ENCODE measurements at regions not wholly inside any gene's neighbourhood (a gene's known extent, or its start where the extent isn't known, plus 50 kb on each side); places are given as distances from the start of the nearest gene placed in this dataset.
"Not testable (repeated sequence)": the region's sequence is repeated elsewhere in the genome, so short reads cannot be mapped to it uniquely, and the experiment has no call there.

DNA sequence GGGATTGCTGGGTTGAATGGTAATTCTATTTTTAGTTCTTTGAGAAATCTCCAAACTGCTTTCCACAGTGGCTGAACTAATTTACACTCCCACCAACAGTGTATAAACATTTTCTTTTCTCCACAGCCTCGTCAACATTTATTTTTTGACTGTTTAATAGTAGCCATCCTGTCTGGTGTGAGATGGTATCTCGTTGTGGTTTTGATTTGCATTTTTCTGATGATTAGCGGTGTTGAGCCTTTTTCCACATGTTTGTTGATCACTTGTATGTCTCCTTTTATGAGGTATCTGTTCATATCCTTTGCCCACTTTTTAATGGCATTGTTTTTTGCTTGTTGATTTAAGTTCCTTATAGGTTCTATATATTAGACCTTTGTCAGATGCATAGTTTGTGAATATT, 85.1 kb upstream of the SMAD3 start:
- H3K4me1 ChIP-seq (replicated peaks in 1 of 4; ENCODE audit: control insufficient read depth in 3 of 4, insufficient read depth in 4 of 4, low read length in 3 of 4); H2BK20ac ChIP-seq (ENCODE audit: low read length); H3K4me2 ChIP-seq (ENCODE audit: insufficient read depth in 1 of 2, low read depth in 2 of 2, low read length in 2 of 2); H2AFZ ChIP-seq (ENCODE audit: low read length); H2AK5ac ChIP-seq (ENCODE audit: low read depth, low read length); H3K79me1 ChIP-seq (ENCODE audit: low read depth, low read length); FAIRE-seq; H3K9ac ChIP-seq (replicated peaks in 1 of 4; ENCODE audit: extremely low read depth in 1 of 4, low read depth in 3 of 4, low read length in 3 of 4); H2BK120ac ChIP-seq (replicated peaks; ENCODE audit: low read depth, low read length); H2BK12ac ChIP-seq (ENCODE audit: low read depth, low read length); H3K27ac ChIP-seq (ENCODE audit: low read depth, low read length); POLR2A ChIA-PET (ENCODE audit: partially characterized antibody); H3K18ac ChIP-seq (ENCODE audit: extremely low read depth, low read length); H3K14ac ChIP-seq (ENCODE audit: insufficient read length); H3K56ac ChIP-seq (replicated peaks; ENCODE audit: insufficient read length, low read depth, low read length); H3K23me2 ChIP-seq (ENCODE audit: low read depth, low read length); H4K20me1 ChIP-seq (replicated peaks in 1 of 2; ENCODE audit: control insufficient read depth in 1 of 2, insufficient read depth in 2 of 2, low read length in 2 of 2); H2BK15ac ChIP-seq (ENCODE audit: low read length); H2BK5ac ChIP-seq (ENCODE audit: low read depth, low read length); H4K91ac ChIP-seq (replicated peaks; ENCODE audit: insufficient read length, low read length); H3K36me3 ChIP-seq (ENCODE audit: control insufficient read depth in 2 of 4, insufficient read depth in 4 of 4, low read length in 3 of 4); H4K8ac ChIP-seq (ENCODE audit: extremely low read depth, insufficient read depth, low read length); H3K23ac ChIP-seq (ENCODE audit: insufficient read length); H3K79me2 ChIP-seq (ENCODE audit: control insufficient read depth in 1 of 2, insufficient read depth in 2 of 2, low read length in 2 of 2); H3K4ac ChIP-seq (replicated peaks; ENCODE audit: insufficient read length, low read depth, low read length); DNase-seq (ENCODE audit: low read depth in 1 of 2, low spot score in 2 of 2); H3K9me3 ChIP-seq (ENCODE audit: insufficient read depth in 2 of 2, low read depth in 1 of 2, low read length in 1 of 2); H3K27me3 ChIP-seq (replicated peaks in 1 of 4; ENCODE audit: control insufficient read depth in 3 of 4, extremely low read depth in 1 of 4, insufficient read depth in 3 of 4, low read length in 3 of 4); H4K5ac ChIP-seq (ENCODE audit: insufficient read length, low read depth, low read length); H3K4me3 ChIP-seq (ENCODE audit: extremely low read depth in 1 of 4, insufficient read depth in 2 of 4, low read depth in 3 of 4, low read length in 4 of 4): not testable (repeated sequence)
- 78% methylated on average over 3 of the region's 3 CpGs; no CpG with 5 or more reads in 1 of the 2 experiments for WGBS, 2 experiments (ENCODE audit: extremely low coverage in 1 of 2, insufficient coverage in 1 of 2, insufficient read length in 1 of 2, insufficient replicate concordance in 2 of 2, low coverage in 1 of 2, low lambda C conversion rate in 2 of 2, missing lambda C conversion rate in 1 of 2)
- CTCF ChIA-PET (ENCODE audit: partially characterized antibody) = interaction anchor here (1.1 kb wide), 1 partner anchor 11 kb away, joined by 3 read pairs; no protein-coding TSS in a partner anchor
